ENCODE measurements at regions not wholly inside any gene's neighbourhood (a gene's known extent, or its start where the extent isn't known, plus 50 kb on each side); places are given as distances from the start of the nearest gene placed in this dataset.

DNA sequence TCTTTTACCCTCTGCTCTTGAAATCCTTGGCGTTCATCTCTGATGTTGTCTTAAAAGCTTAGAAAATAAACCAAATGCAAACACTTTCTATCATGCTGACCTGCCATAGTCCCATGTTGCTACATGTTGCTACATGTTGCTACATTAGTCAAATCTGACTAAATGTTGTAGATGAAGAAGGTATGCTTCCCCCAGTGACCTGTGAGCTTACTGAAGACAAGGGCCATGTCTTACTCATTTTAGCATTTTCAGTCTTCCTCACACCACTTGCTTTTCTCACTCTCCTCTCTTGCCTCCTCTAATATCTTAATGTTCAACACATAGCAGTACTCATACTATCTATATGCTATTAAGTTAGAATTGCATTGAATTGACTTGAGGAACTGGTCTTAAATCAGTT is 346.4 kb upstream of the MTNR1B start:
- TF ChIP-seq EZH2 (IDR thresholded peaks at IDR 0.05; ENCODE audit: borderline replicate concordance, low read depth, low read length, severe bottlenecking) = no peak
- TF ChIP-seq, protein P1, sequence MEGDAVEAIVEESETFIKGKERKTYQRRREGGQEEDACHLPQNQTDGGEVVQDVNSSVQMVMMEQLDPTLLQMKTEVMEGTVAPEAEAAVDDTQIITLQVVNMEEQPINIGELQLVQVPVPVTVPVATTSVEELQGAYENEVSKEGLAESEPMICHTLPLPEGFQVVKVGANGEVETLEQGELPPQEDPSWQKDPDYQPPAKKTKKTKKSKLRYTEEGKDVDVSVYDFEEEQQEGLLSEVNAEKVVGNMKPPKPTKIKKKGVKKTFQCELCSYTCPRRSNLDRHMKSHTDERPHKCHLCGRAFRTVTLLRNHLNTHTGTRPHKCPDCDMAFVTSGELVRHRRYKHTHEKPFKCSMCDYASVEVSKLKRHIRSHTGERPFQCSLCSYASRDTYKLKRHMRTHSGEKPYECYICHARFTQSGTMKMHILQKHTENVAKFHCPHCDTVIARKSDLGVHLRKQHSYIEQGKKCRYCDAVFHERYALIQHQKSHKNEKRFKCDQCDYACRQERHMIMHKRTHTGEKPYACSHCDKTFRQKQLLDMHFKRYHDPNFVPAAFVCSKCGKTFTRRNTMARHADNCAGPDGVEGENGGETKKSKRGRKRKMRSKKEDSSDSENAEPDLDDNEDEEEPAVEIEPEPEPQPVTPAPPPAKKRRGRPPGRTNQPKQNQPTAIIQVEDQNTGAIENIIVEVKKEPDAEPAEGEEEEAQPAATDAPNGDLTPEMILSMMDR (IDR thresholded peaks at IDR 0.05; ENCODE audit: borderline replicate concordance, extremely low read depth, low read length, poor library complexity, severe bottlenecking) = no peak
